Caco-2 (cell line): ENCODE measurements at regions not wholly inside any gene's neighbourhood (a gene's known extent, or its start where the extent isn't known, plus 50 kb on each side); places are given as distances from the start of the nearest gene placed in this dataset.

ENCODE experiments used
- BruUV-seq: library from RNA; stranded (reverse); fragments of 400-500 nt; replicated peaks from 2 replicates; lab custom pipeline; 2021; lab: Mats Ljungman, UMichigan
- CTCF ChIA-PET: fragments of 300-600 bp; sonication (Branson Sonifier 250); formaldehyde crosslinking; loops from one replicate; lab custom pipeline; 2022; ENCODE audit warnings: antibody characterized with exemption; lab: Charles Lee
- POLR2A ChIA-PET: fragments of 300-600 bp; sonication (Branson Sonifier 250); formaldehyde crosslinking; loops from one replicate; lab custom pipeline; 2022; ENCODE audit warnings: antibody characterized with exemption; lab: Charles Lee
- DNase-seq, 2 experiments: peaks; one replicate each; pipeline versions ENCODE4 v3.0.0 to v3.0.0-alpha.2; 2020 to 2022
- H3K27me3 ChIP-seq: replicated peaks from 2 replicates; pipeline ENCODE4 v1.6.0; 2011; ENCODE audit warnings: low read length; ENCODE audit not compliant: control insufficient read depth, insufficient read depth
- H3K36me3 ChIP-seq: 2 replicates; pipeline ENCODE4 v1.5.1; 2011; ENCODE audit warnings: low read length; ENCODE audit not compliant: control insufficient read depth, insufficient read depth
- H3K4me1 ChIP-seq: fragments of 250-450 bp; sonication (Bioruptor Pico); 2 replicates; pipeline ENCODE4 v1.5.1; 2020; ENCODE audit warnings: mild to moderate bottlenecking
- H3K4me3 ChIP-seq: 2 replicates; pipeline ENCODE4 v1.5.1; 2011; ENCODE audit warnings: low read depth, mild to moderate bottlenecking, control low read depth, low read length
- H3K9me3 ChIP-seq: fragments of 250-450 bp; sonication (Bioruptor Pico); 2 replicates; pipeline ENCODE4 v1.5.1; 2020; ENCODE audit warnings: mild to moderate bottlenecking, moderate library complexity
- H3K27ac Mint-ChIP-seq: one replicate; pipeline ENCODE4 v1.8.0; 2022; ENCODE audit warnings: mixed read lengths; ENCODE audit not compliant: unreplicated experiment
- H3K27me3 Mint-ChIP-seq: one replicate; pipeline ENCODE4 v1.8.0; 2022; ENCODE audit warnings: mixed read lengths; ENCODE audit not compliant: insufficient read depth, unreplicated experiment
- H3K36me3 Mint-ChIP-seq: one replicate; pipeline ENCODE4 v1.8.0; 2022; ENCODE audit warnings: mild to moderate bottlenecking, mixed read lengths; ENCODE audit not compliant: insufficient read depth, unreplicated experiment
- H3K4me1 Mint-ChIP-seq: one replicate; pipeline ENCODE4 v1.8.0; 2022; ENCODE audit warnings: low read depth, mixed read lengths; ENCODE audit not compliant: unreplicated experiment
- H3K4me3 Mint-ChIP-seq: one replicate; pipeline ENCODE4 v1.8.0; 2022; ENCODE audit warnings: mild to moderate bottlenecking, moderate library complexity, mixed read lengths; ENCODE audit not compliant: unreplicated experiment
- H3K9me3 Mint-ChIP-seq: one replicate; pipeline ENCODE4 v1.8.0; 2022; ENCODE audit warnings: mixed read lengths; ENCODE audit not compliant: unreplicated experiment
- CTCF ChIP-seq, 2 experiments: fragments of 200-600 bp in 1 of 2; IDR thresholded peaks; 1 replicate in 1 of 2; 2 replicates in 1 of 2; pipeline versions ENCODE4 v1.5.1 to v1.8.0; 2011 to 2022; ENCODE audit warnings: antibody characterized with exemption in 1 of 2, control low read depth in 1 of 2, inconsistent platforms in 1 of 2, low read depth in 1 of 2, low read length in 1 of 2, mild to moderate bottlenecking in 1 of 2, moderate library complexity in 1 of 2; ENCODE audit not compliant: insufficient read depth in 1 of 2, severe bottlenecking in 1 of 2, unreplicated experiment in 1 of 2
- intact Hi-C: fragments of 100-400 bp; cut with micrococcal nuclease; formaldehyde crosslinking; loops from one replicate; pipeline ENCODE4 v1.10.0; 2022; ENCODE audit not compliant: unreplicated experiment

GRCh38 chr4:135731682-135732081 is 1530.1 kb upstream of the PABPC4L start:
- no peaks in the 10 kb centered on the region for H3K9me3 Mint-ChIP-seq
- no peak overlapping the region for H3K27ac Mint-ChIP-seq
- Histone ChIP-seq H3K4me3 (no peak overlapping the region), H3K27me3 (no peaks in the 10 kb centered on the region), H3K9me3 (no peaks in the 10 kb centered on the region), H3K4me1 (no peaks in the 10 kb centered on the region), H3K36me3 (no peaks in the 10 kb centered on the region)
- H3K4me1 Mint-ChIP-seq = no peaks in the 10 kb centered on the region
- ChIA-PET POLR2A (no interaction called here), CTCF (no interaction called here)
- intact Hi-C loops = no loop called here
- H3K27me3 Mint-ChIP-seq = no peaks in the 10 kb centered on the region
- TF ChIP-seq CTCF (IDR thresholded peaks at IDR 0.05; ENCODE audit: insufficient read depth in 1 of 2, low read depth in 1 of 2, low read length in 1 of 2, severe bottlenecking in 1 of 2, unreplicated experiment in 1 of 2) = no peak
- no peaks in the 10 kb centered on the region for H3K36me3 Mint-ChIP-seq
- DNase-seq = no peak
- H3K4me3 Mint-ChIP-seq = no peak overlapping the region
- no TSS peak for BruUV-seq

GRCh38 chr4:135724421-135724820 is 1522.8 kb upstream of the PABPC4L start:
- Mint-ChIP-seq H3K27me3 (no peaks in the 10 kb centered on the region), H3K36me3 (no peaks in the 10 kb centered on the region), H3K4me3 (no peak overlapping the region), H3K9me3 (no peaks in the 10 kb centered on the region), H3K27ac (no peak overlapping the region), H3K4me1 (no peaks in the 10 kb centered on the region)
- H3K4me1 ChIP-seq = no peaks in the 10 kb centered on the region
- intact Hi-C loops = no loop called here
- no peak for TF ChIP-seq CTCF (IDR thresholded peaks at IDR 0.05; ENCODE audit: insufficient read depth in 1 of 2, low read depth in 1 of 2, low read length in 1 of 2, severe bottlenecking in 1 of 2, unreplicated experiment in 1 of 2)
- BruUV-seq = no TSS peak
- no peaks in the 10 kb centered on the region for H3K36me3 ChIP-seq
- ChIA-PET CTCF (no interaction called here), POLR2A (no interaction called here)
- DNase-seq = no peak
- H3K4me3 ChIP-seq = no peak overlapping the region
- no peaks in the 10 kb centered on the region for H3K9me3 ChIP-seq
- no peaks in the 10 kb centered on the region for H3K27me3 ChIP-seq

- BruUV-seq = no TSS peak
- intact Hi-C loops = no loop called here
- no peak overlapping the region for H3K4me3 Mint-ChIP-seq
- no peak for DNase-seq
- Histone ChIP-seq H3K9me3 (no peaks in the 10 kb centered on the region), H3K36me3 (no peaks in the 10 kb centered on the region), H3K4me3 (no peak overlapping the region), H3K27me3 (no peaks in the 10 kb centered on the region), H3K4me1 (no peaks in the 10 kb centered on the region)
- no peak for TF ChIP-seq CTCF (IDR thresholded peaks at IDR 0.05; ENCODE audit: insufficient read depth in 1 of 2, low read depth in 1 of 2, low read length in 1 of 2, severe bottlenecking in 1 of 2, unreplicated experiment in 1 of 2)
- ChIA-PET CTCF (no interaction called here), POLR2A (no interaction called here)
- H3K4me1 Mint-ChIP-seq = no peaks in the 10 kb centered on the region
- no peak overlapping the region for H3K27ac Mint-ChIP-seq
- no peaks in the 10 kb centered on the region for H3K36me3 Mint-ChIP-seq
- H3K27me3 Mint-ChIP-seq = no peaks in the 10 kb centered on the region
- no peaks in the 10 kb centered on the region for H3K9me3 Mint-ChIP-seq
Measured at GRCh38 chr4:135718019-135718418, 1516.4 kb upstream of the PABPC4L start.
